ENCODE measurements at regions not wholly inside any gene's neighbourhood (a gene's known extent, or its start where the extent isn't known, plus 50 kb on each side); places are given as distances from the start of the nearest gene placed in this dataset.

DNA sequence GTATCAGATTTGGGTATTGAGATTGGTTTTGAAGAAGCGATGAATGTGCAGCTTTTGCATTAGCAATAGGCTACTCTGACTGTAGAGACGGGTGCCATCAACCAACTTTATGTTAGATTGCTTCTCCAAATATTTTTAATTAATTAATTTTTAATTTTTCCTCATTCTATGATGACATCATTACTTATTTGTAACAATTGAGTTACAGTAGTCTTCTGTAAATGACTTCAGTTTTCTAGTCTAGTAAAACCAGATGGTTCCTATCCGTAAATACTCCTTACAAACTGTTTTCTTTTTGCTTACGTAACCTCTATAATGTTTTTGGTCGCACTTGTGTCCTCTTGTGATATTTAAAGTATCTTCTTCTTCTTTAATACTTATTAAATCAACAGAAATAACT, 118.1 kb downstream of the ZNF736 start:
- no peak for TF ChIP-seq CHD2 (IDR thresholded peaks at IDR 0.05; ENCODE audit: low read length, partially characterized antibody)
- TF ChIP-seq, protein P1, sequence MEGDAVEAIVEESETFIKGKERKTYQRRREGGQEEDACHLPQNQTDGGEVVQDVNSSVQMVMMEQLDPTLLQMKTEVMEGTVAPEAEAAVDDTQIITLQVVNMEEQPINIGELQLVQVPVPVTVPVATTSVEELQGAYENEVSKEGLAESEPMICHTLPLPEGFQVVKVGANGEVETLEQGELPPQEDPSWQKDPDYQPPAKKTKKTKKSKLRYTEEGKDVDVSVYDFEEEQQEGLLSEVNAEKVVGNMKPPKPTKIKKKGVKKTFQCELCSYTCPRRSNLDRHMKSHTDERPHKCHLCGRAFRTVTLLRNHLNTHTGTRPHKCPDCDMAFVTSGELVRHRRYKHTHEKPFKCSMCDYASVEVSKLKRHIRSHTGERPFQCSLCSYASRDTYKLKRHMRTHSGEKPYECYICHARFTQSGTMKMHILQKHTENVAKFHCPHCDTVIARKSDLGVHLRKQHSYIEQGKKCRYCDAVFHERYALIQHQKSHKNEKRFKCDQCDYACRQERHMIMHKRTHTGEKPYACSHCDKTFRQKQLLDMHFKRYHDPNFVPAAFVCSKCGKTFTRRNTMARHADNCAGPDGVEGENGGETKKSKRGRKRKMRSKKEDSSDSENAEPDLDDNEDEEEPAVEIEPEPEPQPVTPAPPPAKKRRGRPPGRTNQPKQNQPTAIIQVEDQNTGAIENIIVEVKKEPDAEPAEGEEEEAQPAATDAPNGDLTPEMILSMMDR (IDR thresholded peaks at IDR 0.05), result no peak
- TF ChIP-seq RCOR1 (IDR thresholded peaks at IDR 0.05; ENCODE audit: low read depth, low read length), result no peak
- TF ChIP-seq, protein P2, sequence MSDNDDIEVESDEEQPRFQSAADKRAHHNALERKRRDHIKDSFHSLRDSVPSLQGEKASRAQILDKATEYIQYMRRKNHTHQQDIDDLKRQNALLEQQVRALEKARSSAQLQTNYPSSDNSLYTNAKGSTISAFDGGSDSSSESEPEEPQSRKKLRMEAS (IDR thresholded peaks at IDR 0.05), result no peak
- TF ChIP-seq HDAC2 (IDR thresholded peaks at IDR 0.05), result no peak
- TF ChIP-seq POLR2A (IDR thresholded peaks at IDR 0.05; ENCODE audit: low read length), result no peak
- no peak for TF ChIP-seq RAD21 (conservative IDR thresholded peaks at IDR 0.05 in 1 of 2, IDR thresholded peaks at IDR 0.05 in 1 of 2)
- TF ChIP-seq BHLHE40 (IDR thresholded peaks at IDR 0.05; ENCODE audit: low read depth, low read length), result no peak
- no peak for TF ChIP-seq EP300 (IDR thresholded peaks at IDR 0.05)
- TF ChIP-seq CEBPB (IDR thresholded peaks at IDR 0.05), result no peak
- TF ChIP-seq, protein P3, sequence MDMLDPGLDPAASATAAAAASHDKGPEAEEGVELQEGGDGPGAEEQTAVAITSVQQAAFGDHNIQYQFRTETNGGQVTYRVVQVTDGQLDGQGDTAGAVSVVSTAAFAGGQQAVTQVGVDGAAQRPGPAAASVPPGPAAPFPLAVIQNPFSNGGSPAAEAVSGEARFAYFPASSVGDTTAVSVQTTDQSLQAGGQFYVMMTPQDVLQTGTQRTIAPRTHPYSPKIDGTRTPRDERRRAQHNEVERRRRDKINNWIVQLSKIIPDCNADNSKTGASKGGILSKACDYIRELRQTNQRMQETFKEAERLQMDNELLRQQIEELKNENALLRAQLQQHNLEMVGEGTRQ (IDR thresholded peaks at IDR 0.05), result no peak
- TF ChIP-seq, protein P4, sequence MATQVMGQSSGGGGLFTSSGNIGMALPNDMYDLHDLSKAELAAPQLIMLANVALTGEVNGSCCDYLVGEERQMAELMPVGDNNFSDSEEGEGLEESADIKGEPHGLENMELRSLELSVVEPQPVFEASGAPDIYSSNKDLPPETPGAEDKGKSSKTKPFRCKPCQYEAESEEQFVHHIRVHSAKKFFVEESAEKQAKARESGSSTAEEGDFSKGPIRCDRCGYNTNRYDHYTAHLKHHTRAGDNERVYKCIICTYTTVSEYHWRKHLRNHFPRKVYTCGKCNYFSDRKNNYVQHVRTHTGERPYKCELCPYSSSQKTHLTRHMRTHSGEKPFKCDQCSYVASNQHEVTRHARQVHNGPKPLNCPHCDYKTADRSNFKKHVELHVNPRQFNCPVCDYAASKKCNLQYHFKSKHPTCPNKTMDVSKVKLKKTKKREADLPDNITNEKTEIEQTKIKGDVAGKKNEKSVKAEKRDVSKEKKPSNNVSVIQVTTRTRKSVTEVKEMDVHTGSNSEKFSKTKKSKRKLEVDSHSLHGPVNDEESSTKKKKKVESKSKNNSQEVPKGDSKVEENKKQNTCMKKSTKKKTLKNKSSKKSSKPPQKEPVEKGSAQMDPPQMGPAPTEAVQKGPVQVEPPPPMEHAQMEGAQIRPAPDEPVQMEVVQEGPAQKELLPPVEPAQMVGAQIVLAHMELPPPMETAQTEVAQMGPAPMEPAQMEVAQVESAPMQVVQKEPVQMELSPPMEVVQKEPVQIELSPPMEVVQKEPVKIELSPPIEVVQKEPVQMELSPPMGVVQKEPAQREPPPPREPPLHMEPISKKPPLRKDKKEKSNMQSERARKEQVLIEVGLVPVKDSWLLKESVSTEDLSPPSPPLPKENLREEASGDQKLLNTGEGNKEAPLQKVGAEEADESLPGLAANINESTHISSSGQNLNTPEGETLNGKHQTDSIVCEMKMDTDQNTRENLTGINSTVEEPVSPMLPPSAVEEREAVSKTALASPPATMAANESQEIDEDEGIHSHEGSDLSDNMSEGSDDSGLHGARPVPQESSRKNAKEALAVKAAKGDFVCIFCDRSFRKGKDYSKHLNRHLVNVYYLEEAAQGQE (IDR thresholded peaks at IDR 0.05), result no peak
- TF ChIP-seq RNF2 (IDR thresholded peaks at IDR 0.05; ENCODE audit: borderline replicate concordance, low read depth), result no peak
- TF ChIP-seq ZFP36 (IDR thresholded peaks at IDR 0.05; ENCODE audit: borderline replicate concordance, partially characterized antibody), result no peak

Data from A549 (cell line).